HFFc6 (cell line): ENCODE measurements at regions not wholly inside any gene's neighbourhood (a gene's known extent, or its start where the extent isn't known, plus 50 kb on each side); places are given as distances from the start of the nearest gene placed in this dataset.
A peak's percentile ranks its signal among the peaks of the same experiment; 100 is the strongest.

Experiments used
- DNase-seq: peaks from one replicate; pipeline ENCODE4 v3.0.0-alpha.2; 2018
- H3K27ac Mint-ChIP-seq: 2 replicates; pipeline ENCODE4 v1.8.0; 2020; ENCODE audit warnings: mild to moderate bottlenecking, mixed read lengths
- H3K27me3 Mint-ChIP-seq: 2 replicates; pipeline ENCODE4 v1.8.0; 2021; ENCODE audit warnings: mild to moderate bottlenecking, moderate library complexity, mixed read lengths; ENCODE audit not compliant: insufficient read depth
- H3K36me3 Mint-ChIP-seq: 2 replicates; pipeline ENCODE4 v1.8.0; 2021; ENCODE audit warnings: low read depth, mixed read lengths
- H3K4me1 Mint-ChIP-seq: 2 replicates; pipeline ENCODE4 v1.8.0; 2020; ENCODE audit warnings: low read depth, mixed read lengths
- H3K4me3 Mint-ChIP-seq: 2 replicates; pipeline ENCODE4 v1.8.0; 2020; ENCODE audit warnings: mild to moderate bottlenecking, moderate library complexity, mixed read lengths
- H3K9me3 Mint-ChIP-seq: 2 replicates; pipeline ENCODE4 v1.8.0; 2020; ENCODE audit warnings: mild to moderate bottlenecking, mixed read lengths
- CTCF ChIP-seq: fragments of 200-600 bp; sonication (generic); IDR thresholded peaks from 2 replicates; pipeline ENCODE4 v1.5.0; 2021; ENCODE audit warnings: antibody characterized with exemption, mild to moderate bottlenecking

DNA sequence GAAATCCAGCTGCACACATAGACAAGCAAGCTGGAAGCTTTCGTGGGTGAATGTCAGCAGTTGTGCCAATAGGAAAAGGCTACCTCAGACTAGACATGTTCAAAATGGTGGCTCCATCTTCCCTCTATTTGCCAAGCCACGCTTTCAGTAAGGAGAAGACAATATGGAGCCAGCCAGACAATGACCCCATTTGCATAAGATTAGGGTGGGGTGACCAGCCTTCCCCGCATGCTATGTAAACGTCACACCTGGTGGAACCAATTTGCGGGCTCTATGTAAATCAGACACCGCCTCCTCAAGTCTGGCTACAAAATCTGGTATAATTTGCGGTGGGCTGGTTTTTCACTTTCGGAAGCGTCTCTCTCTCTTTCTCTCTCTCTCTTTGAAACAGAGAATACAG lies 297.4 kb upstream of the PCDH15 start:
- Mint-ChIP-seq H3K4me1 (no peaks in the 10 kb centered on the region), H3K27ac (no peak overlapping the region), H3K4me3 (no peak overlapping the region), H3K27me3 (no peaks in the 10 kb centered on the region), H3K36me3 (no peaks in the 10 kb centered on the region), H3K9me3 (peaks cover 10% of the 10 kb centered on the region; the same call in 1 of the 2 replicates)
- TF ChIP-seq CTCF = no peak
- DNase-seq = no peak

- no peak overlapping the region for H3K27ac Mint-ChIP-seq
- no peak for DNase-seq
Measured at GRCh38 chr10:55091691-55092328, 290.8 kb upstream of the PCDH15 start.

DNA sequence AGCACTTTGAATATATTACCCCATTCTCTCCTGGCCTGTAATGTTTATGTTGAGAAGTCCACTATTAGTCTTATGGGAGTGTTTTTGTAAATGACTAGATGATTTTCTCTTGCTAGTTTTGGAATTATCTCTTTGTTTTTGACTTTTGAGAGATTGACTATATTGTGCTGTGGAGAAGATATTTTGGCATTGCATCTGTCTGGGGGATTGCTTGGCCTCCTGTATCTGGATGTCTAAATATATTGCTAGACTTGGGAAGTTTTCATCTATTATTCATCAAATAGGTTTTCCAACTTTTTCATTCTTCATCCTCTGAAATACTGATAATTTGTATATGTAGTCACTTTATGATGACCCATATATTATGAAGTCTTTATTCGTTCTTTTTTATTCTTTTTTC lies 277.1 kb upstream of the PCDH15 start:
- peaks cover 61% of the 10 kb centered on the region for H3K9me3 Mint-ChIP-seq
- TF ChIP-seq CTCF = no peak
- no peaks in the 10 kb centered on the region for H3K4me1 Mint-ChIP-seq
- DNase-seq = no peak
- no peak overlapping the region for H3K4me3 Mint-ChIP-seq
- H3K27me3 Mint-ChIP-seq = no peaks in the 10 kb centered on the region; the same call in 1 of the 2 replicates
- H3K36me3 Mint-ChIP-seq = no peaks in the 10 kb centered on the region; the same call in 1 of the 2 replicates
- no peak overlapping the region for H3K27ac Mint-ChIP-seq

More at GRCh38 chr10:55091691-55092328, 290.8 kb upstream of the PCDH15 start:
- TF ChIP-seq CTCF = peak; percentile 90
- Mint-ChIP-seq H3K27me3 (no peaks in the 10 kb centered on the region), H3K9me3 (peaks cover 6% of the 10 kb centered on the region), H3K4me1 (no peaks in the 10 kb centered on the region), H3K36me3 (no peaks in the 10 kb centered on the region), H3K4me3 (no peak overlapping the region)

DNA sequence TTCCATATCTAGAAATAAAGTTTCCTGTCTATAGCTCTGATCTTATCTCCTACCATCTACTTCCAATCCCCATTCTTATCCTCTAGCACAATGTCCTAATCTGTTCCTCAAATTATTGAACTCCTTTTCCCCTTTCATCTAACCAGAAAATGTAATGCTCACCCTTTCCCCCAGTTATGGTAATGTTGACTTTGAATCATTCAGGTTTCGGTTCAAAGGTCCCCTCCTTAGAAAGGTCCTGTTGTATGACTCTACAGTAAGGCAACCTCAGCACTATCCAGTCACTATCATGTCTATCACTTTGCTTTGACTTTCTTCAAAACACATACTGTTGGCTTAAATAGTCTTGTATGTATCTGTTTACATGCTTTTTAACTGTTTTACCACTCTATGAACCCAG lies 264.2 kb upstream of the PCDH15 start:
- no peaks in the 10 kb centered on the region for H3K4me1 Mint-ChIP-seq
- no peak for TF ChIP-seq CTCF
- no peaks in the 10 kb centered on the region for H3K27me3 Mint-ChIP-seq
- H3K27ac Mint-ChIP-seq = no peak overlapping the region
- peaks cover 25% of the 10 kb centered on the region for H3K9me3 Mint-ChIP-seq
- H3K36me3 Mint-ChIP-seq = no peaks in the 10 kb centered on the region
- no peak for DNase-seq
- no peak overlapping the region for H3K4me3 Mint-ChIP-seq

GRCh38 chr10:55063811-55064210 lies 262.8 kb upstream of the PCDH15 start:
- no peak overlapping the region for H3K27ac Mint-ChIP-seq
- H3K9me3 Mint-ChIP-seq = peaks cover 29% of the 10 kb centered on the region
- no peak for DNase-seq
- TF ChIP-seq CTCF = no peak
- H3K27me3 Mint-ChIP-seq = no peaks in the 10 kb centered on the region
- H3K4me1 Mint-ChIP-seq = no peaks in the 10 kb centered on the region
- H3K36me3 Mint-ChIP-seq = no peaks in the 10 kb centered on the region
- no peak overlapping the region for H3K4me3 Mint-ChIP-seq
